Heart right ventricle (tissue), 16 donors: ENCODE measurements at regions not wholly inside any gene's neighbourhood (a gene's known extent, or its start where the extent isn't known, plus 50 kb on each side); places are given as distances from the start of the nearest gene placed in this dataset.
"Not testable (repeated sequence)": the region's sequence is repeated elsewhere in the genome, so short reads cannot be mapped to it uniquely, and the experiment has no call there.

Experiments
- ATAC-seq, 8 donors: fragments of 200-7000 bp; cut with Tn5 transposase; one replicate each; pipeline ENCODE4 v1.9.1; 2020; ENCODE audit warnings: mild to moderate bottlenecking in 8 of 8, moderate library complexity in 8 of 8, moderate number of reproducible peaks in 1 of 8
- DNase-seq, 2 donors: peaks; one replicate each; pipeline ENCODE4 v3.0.0-alpha.2; 2020
- H3K27ac ChIP-seq, 10 donors: fragments of 200-600 bp; sonication (generic) in 2 of 10; one replicate each; pipeline versions ENCODE4 v1.5.0 to v1.8.0; 2020 to 2022; ENCODE audit warnings: mild to moderate bottlenecking in 3 of 10
- H3K27me3 ChIP-seq, 7 donors: fragments of 200-600 bp; one replicate each; pipeline ENCODE4 v1.8.0; 2021 to 2022; ENCODE audit warnings: mild to moderate bottlenecking in 2 of 7
- H3K36me3 ChIP-seq, 9 donors: fragments of 200-600 bp; sonication (generic) in 1 of 9; one replicate each; pipeline versions ENCODE4 v1.5.0 to v1.8.0; 2020 to 2022; ENCODE audit warnings: mild to moderate bottlenecking in 2 of 9
- H3K4me1 ChIP-seq, 9 donors: fragments of 200-600 bp; sonication (generic) in 1 of 9; one replicate each; pipeline versions ENCODE4 v1.5.0 to v1.8.0; 2020 to 2022; ENCODE audit warnings: mild to moderate bottlenecking in 4 of 9
- H3K4me3 ChIP-seq, 10 donors: fragments of 200-600 bp; sonication (generic) in 2 of 10; one replicate each; pipeline versions ENCODE4 v1.5.0 to v1.8.0; 2020 to 2022; ENCODE audit warnings: mild to moderate bottlenecking in 7 of 10, moderate library complexity in 2 of 10
- H3K9me3 ChIP-seq, 11 donors: fragments of 200-600 bp in 10 of 11; sonication (generic) in 2 of 11; one replicate each; pipeline versions ENCODE4 v1.5.0 to v1.8.0; 2013 to 2022; ENCODE audit warnings: mild to moderate bottlenecking in 2 of 11, control low read depth in 1 of 11, moderate library complexity in 1 of 11
- WGBS, 2 donors: extraction: QIAGEN DNeasy Blood & Tissue Kit; methylation state at CpG; one replicate each; pipeline ENCODE4 v1.1.7; 2013; ENCODE audit warnings: inconsistent platforms in 1 of 2; 5-methylcytosine and 5-hydroxymethylcytosine counted together
- intact Hi-C, 10 donors: fragments of 100-400 bp; cut with DNase I; formaldehyde crosslinking; loops; one replicate each; pipeline versions ENCODE4 v1.11.1 to v1.14.2; 2022
- TF ChIP-seq, protein P1 (sequence below), 9 donors: fragments of 200-600 bp; sonication (generic) in 2 of 9; IDR thresholded peaks; one replicate each; pipeline versions ENCODE4 v1.5.0 to v1.8.0; 2021 to 2022; ENCODE audit warnings: antibody characterized with exemption in 9 of 9, mild to moderate bottlenecking in 5 of 9, moderate library complexity in 1 of 9
- donor health status: Arrhythmogenic right ventricular cardiomyopathy.
- donor health status: ischemic (EF 13 %, LVEDD 7.1; RV severe dilation, severe dysfunction).
- donor health status: healthy with polysubstance abuse.
- donor health status: DM: no; HTN: yes; CAD: no.
- donor health status: DM: no; HTN: no; CAD: no.
- donor health status: ischemic (EF 25% LVEDD 6.9; RV normal size, moderate dysfunction).
- donor health status: ischemic (EF 25% LVEDD 5.7; RV mildly dilated, moderate dysfunction).
- donor health status: healthy.
- donor health status: DM: yes; HTN: yes; CAD: no.
- donor health status: Ischemic cardiomyopathy.
- donor health status: ischemic (EF 35%, LVEDD 5.7; RV mildly dilated, moderate dysfunction).
- donor health status: nonischemic (EF 11% LVEDD 7.7; RV severe dilation, severe dysfunction).
- donor health status: DM: yes; HTN: yes; CAD: no.
- donor health status: PGD.
- donor health status: ischemic (EF 29% LVEDD 5.4; RV normal size, mild dysfunction).
- donor health status: nonischemic (EF 23%, LVEDD 6.1; RV moderate dilation, normal function).

DNA sequence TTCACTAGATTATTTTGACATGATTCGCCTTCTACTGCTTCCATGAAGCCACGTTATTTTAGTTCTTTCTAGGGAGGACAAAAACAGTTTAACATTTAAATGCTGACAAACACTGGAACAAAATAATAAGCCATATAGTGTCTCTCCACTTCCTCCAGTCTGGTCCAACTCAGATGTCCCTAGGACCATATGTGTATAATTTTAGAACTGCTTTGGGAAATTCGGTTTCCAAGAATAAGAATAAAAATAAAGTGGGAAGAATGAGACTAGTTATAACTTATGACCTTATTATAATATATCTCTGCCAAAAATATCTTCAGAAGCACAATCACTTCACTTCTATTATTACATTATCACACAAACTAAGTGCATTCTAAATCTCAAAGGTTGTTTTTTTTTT is 164.4 kb upstream of the POF1B start:
- no peaks in the 10 kb centered on the region for H3K36me3 ChIP-seq
- H3K27ac ChIP-seq = no peak overlapping the region
- TF ChIP-seq, protein P1, sequence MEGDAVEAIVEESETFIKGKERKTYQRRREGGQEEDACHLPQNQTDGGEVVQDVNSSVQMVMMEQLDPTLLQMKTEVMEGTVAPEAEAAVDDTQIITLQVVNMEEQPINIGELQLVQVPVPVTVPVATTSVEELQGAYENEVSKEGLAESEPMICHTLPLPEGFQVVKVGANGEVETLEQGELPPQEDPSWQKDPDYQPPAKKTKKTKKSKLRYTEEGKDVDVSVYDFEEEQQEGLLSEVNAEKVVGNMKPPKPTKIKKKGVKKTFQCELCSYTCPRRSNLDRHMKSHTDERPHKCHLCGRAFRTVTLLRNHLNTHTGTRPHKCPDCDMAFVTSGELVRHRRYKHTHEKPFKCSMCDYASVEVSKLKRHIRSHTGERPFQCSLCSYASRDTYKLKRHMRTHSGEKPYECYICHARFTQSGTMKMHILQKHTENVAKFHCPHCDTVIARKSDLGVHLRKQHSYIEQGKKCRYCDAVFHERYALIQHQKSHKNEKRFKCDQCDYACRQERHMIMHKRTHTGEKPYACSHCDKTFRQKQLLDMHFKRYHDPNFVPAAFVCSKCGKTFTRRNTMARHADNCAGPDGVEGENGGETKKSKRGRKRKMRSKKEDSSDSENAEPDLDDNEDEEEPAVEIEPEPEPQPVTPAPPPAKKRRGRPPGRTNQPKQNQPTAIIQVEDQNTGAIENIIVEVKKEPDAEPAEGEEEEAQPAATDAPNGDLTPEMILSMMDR (IDR thresholded peaks at IDR 0.05) = no peak
- DNase-seq (no peak), ATAC-seq (no peak)
- 46 to 56% methylated on average over 3 of the region's 3 CpGs for WGBS, 2 donors
- peaks cover 0 to 5% (median 0%) of the 10 kb centered on the region in 9 donors for H3K4me1 ChIP-seq
- no peaks in the 10 kb centered on the region for H3K9me3 ChIP-seq
- no peak overlapping the region for H3K4me3 ChIP-seq
- no peaks in the 10 kb centered on the region for H3K27me3 ChIP-seq
- intact Hi-C loops = loop anchor here in 7 of 10 donors (5.0 to 10.0 kb wide), 3 partner anchors 429 to 459 kb away; no protein-coding TSS in a partner anchor

DNA sequence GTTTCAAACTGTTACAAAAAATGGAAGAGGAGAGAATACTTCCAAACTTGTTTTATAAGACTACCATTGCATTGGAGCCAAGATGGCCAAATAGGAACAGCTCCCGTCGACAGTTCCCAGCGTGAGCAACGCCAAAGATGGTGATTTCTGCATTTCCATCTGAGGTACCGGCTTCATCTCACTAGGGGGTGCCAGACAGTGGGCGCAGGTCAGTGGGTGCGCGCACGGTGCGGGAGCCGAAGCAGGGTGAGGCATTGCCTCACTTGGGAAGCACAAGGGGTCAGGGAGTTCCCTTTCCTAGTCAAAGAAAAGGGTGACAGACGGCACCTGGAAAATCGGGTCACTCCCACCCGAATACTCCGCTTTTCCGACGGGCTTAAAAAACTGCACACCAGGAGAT is 149.7 kb upstream of the POF1B start:
- H3K27ac ChIP-seq, H3K27me3 ChIP-seq, intact Hi-C loops, H3K4me3 ChIP-seq, DNase-seq, H3K9me3 ChIP-seq, H3K4me1 ChIP-seq, ATAC-seq, H3K36me3 ChIP-seq: not testable (repeated sequence)
- 91 to 94% methylated on average over 14 to 17 of the region's 17 CpGs for WGBS, 2 donors

DNA sequence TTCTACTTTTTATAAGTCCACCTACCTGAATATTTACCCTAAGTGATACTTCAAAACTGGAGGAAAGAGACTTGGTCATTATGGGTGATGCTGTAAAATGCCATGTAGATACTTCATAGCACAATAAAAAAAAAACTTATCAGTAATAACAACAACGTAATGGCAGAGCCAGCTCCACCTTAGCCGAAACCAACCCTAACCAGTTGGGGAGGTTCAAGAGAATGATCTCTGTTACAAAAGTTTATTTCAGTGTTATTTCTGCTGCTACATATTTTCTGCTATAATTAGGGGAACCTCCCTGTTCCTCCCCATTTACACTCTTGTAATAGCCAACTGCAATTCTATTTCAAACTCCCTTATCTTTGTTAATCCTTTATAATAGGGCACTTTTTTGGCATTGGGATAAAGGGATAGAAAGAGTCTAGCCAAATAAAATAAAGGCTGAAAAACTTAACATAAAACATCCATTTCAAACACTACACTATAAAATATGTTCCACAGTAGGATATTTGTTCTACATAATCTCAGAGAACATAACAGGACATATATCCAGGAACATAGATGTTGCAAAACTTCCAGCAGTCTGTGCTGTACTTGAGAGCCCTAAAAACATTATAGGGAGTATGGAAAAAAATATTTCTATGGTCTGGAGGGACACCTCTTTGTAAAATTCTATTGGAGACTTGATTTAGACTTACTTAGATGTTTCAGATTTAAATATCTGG is 138.7 kb upstream of the POF1B start:
- ATAC-seq = no peak
- Histone ChIP-seq H3K36me3 (no peaks in the 10 kb centered on the region), H3K4me1 (no peaks in the 10 kb centered on the region), H3K27me3 (peaks cover 0 to 28% (median 0%) of the 10 kb centered on the region in 7 donors), H3K27ac (no peak overlapping the region), H3K9me3 (no peaks in the 10 kb centered on the region), H3K4me3 (no peak overlapping the region)
- no peak for DNase-seq
- 72 to 84% methylated on average over 2 of the region's 2 CpGs for WGBS, 2 donors
- intact Hi-C loops = no loop called here
- TF ChIP-seq, protein P1 (IDR thresholded peaks at IDR 0.05) = no peak

DNA sequence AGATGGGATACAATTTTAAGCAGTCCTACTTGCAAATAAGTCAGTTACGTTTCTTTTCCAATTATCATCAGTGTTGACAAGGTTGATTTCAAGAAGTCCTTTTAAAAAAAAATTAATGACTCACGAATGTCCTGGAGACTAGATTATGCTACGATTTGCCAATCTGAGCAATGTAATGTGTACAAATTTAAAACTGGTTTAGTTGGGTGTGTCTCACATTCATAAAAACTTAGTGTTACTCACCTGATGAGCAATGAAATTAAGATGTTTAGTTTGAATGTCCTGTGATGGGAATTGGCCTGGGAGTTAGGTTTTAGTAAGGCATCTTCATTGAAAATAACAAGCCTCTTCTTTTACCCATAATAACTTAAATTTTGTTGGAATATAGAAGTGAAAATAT is 136.7 kb upstream of the POF1B start:
- no peak for DNase-seq
- intact Hi-C loops = no loop called here
- Histone ChIP-seq H3K4me1 (no peaks in the 10 kb centered on the region), H3K9me3 (no peaks in the 10 kb centered on the region), H3K36me3 (no peaks in the 10 kb centered on the region), H3K27ac (no peak overlapping the region), H3K27me3 (peaks cover 0 to 21% (median 0%) of the 10 kb centered on the region in 7 donors), H3K4me3 (no peak overlapping the region)
- 42 to 50% methylated on average over 3 of the region's 3 CpGs for WGBS, 2 donors
- TF ChIP-seq, protein P1 (IDR thresholded peaks at IDR 0.05) = no peak
- ATAC-seq = no peak

DNA sequence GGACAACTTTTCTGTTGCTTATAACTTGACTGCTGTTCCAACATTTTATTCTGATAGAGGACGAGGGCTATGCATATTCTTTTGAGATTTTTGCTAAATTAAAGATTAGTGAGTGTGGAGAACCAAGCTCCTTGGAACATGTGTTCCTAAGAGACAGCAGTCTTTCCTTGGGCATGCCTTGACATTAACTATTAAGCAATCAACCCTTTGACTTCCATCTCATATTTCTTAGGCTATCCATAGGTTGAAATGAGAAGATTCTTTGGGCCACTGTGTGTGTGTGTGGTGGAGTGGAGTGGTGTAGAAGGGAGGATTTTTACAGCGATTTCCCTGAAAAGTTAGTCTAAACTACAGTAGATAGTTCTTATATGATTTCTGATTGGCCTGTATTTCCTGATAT is 127.4 kb upstream of the POF1B start:
- TF ChIP-seq, protein P1 (IDR thresholded peaks at IDR 0.05) = no peak
- no peaks in the 10 kb centered on the region for H3K9me3 ChIP-seq
- DNase-seq (no peak), ATAC-seq (no peak)
- no peaks in the 10 kb centered on the region for H3K4me1 ChIP-seq
- no peak overlapping the region for H3K27ac ChIP-seq
- H3K36me3 ChIP-seq = no peaks in the 10 kb centered on the region
- WGBS, 2 donors = 72 to 89% methylated on average over 2 of the region's 2 CpGs
- no peaks in the 10 kb centered on the region for H3K27me3 ChIP-seq
- no peak overlapping the region for H3K4me3 ChIP-seq
- intact Hi-C loops = no loop called here
